Activated T-cell treated with anti-CD3 and anti-CD28 coated beads for 24 hours (primary cell): ENCODE measurements at regions not wholly inside any gene's neighbourhood (a gene's known extent, or its start where the extent isn't known, plus 50 kb on each side); places are given as distances from the start of the nearest gene placed in this dataset.

Experiments used
- DNase-seq: peaks from one replicate; pipeline ENCODE4 v3.0.0-alpha.2; 2020; ENCODE audit warnings: low read depth

- DNase-seq: no peak
These were observed 113.9 kb downstream of the THNSL2 start for GRCh38 chr2:88283886-88284592.

DNA sequence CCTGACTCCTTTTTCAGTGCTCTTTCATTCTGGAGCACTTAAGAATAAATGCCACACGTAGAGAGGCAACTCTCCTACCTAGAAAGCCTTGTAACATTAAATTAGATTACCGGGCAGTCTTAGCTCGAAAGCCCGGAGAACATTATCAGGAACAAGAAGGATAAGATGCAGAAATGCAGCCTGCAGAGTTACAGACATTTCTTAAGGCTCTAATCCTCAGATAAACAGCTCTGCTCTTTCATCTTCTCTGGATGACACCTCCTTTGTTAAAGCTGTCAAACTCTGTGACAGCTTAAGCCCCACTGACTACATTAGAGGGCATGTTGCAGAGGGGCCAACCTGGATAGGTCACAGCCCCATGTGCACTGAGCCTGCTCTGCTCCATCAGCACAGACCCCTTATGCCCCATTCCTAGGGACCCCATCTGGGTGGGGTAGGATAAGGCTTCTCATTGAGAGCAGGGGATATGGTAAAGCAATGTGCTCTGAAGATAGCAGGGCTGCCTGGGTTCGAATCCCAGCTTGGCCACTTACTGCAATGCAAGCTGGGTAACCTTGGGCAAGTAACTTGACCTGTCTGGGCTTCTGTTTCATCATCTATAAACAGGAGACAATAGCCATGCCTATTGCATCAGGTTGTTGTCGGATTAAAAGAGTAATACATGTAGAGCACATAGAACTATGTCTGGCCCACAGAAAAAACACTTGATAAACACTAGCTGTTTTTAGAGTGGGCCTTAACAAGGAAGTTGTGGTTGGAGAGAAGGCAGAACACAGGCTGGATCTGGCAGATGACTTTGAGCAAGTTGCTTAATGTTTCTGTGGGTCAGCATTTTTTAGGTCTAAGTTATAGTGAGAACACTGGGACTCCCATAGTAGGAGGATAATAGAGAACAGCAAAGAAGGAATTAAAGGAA, 111.4 kb downstream of the THNSL2 start:
- DNase-seq: no peak

- no peak for DNase-seq
These were observed 99.7 kb downstream of the THNSL2 start for GRCh38 chr2:88269836-88270235.

- no peak for DNase-seq
These were observed 95.5 kb downstream of the THNSL2 start for GRCh38 chr2:88265352-88266303.

- DNase-seq: no peak
These were observed 93.7 kb downstream of the THNSL2 start for GRCh38 chr2:88263861-88264260.

- no peak for DNase-seq
These were observed 91.6 kb downstream of the THNSL2 start for GRCh38 chr2:88261725-88262124.

DNA sequence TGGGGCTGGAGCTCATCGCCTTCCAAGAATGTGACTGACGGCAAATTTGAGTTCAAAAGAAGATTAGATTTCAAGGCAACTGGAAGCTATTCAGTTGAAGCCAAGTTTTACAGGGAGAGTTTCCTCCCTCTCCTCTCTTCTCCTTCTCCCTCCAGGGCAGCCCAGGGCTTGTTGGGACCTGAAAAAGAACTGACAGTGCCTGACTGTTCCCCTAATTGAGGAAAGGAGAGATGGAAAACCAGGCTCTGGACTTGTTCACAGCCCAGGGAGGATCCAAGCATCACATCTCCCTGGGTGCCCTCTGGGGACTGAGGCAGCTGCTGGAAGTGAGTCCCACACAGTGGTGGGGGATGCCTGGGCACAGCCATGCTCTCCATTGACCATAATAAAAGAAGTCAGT, 88.1 kb downstream of the THNSL2 start:
- no peak for DNase-seq

DNA sequence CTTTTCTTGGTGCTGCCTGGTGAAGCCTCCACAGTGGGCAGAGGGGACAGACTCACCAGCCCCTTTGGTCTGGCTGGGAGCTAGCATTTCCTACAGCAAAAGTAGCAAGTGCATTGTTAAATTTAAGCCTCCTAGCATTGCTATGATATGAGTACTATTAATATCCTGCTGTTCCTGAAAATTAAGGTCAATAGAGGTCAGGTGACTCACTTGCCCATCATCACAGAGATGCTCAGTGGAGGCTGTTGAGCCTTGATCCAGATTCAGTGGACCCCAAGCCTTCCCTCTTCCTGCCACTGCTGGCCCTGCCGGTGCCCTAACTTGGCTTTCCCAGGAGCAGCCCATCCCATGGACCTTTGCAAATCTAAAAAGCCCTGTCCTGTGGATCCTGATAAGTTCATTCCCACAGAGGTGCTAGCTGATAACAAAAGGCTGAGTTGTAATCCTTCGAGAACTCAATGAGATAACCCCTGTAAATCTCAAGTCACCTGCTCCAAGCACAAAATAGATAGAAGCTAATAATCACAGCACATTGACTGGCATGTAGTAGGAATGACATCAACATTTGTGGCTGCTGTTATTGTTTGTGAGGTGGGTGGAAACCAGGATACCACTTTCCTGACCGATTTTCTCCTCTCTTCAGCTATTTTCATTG, 84.4 kb downstream of the THNSL2 start:
- no peak for DNase-seq

DNA sequence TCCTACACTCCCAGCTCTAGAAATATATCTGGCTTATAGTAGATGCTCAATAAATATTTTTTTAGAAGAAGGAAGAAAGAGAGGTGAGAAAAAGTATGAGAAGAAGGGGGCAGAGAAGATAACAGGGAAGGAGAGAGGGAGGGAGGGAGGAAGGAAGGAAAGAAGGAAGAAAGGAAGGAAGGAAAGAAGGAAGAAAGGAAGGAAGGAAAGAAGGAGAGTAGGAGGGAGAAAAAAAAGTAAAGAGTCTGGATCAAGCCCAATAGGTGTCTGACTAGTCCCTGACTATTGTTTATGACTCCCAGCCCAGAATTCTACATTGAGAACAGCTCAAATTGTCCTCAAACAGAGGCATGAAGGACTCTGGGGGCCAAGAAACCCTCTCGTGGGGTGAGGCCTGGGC, 83.9 kb downstream of the THNSL2 start:
- DNase-seq: no peak

GRCh38 chr2:88253375-88253774, 83.2 kb downstream of the THNSL2 start:
- DNase-seq: no peak

GRCh38 chr2:88252646-88253045, 82.5 kb downstream of the THNSL2 start:
- DNase-seq: no peak

DNA sequence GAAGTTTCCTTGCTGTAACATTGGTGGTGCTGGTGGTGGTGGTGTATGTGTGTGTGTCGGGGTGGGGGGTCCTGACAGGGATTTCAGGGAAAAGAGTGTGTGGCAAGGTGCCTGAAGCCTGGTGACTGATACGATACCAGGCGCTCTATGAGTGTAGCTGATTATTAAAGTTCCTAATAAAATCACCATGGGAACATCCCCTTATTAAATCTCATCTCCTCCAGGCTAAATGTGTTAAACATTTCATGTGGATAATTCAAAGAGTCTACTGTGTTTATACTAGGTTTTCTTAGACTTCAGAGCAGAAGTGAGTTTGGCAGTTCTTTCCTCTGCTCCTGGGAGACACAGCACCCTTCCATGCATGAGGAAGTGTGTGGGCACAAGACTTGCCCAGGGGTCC, 82.0 kb downstream of the THNSL2 start:
- no peak for DNase-seq

DNA sequence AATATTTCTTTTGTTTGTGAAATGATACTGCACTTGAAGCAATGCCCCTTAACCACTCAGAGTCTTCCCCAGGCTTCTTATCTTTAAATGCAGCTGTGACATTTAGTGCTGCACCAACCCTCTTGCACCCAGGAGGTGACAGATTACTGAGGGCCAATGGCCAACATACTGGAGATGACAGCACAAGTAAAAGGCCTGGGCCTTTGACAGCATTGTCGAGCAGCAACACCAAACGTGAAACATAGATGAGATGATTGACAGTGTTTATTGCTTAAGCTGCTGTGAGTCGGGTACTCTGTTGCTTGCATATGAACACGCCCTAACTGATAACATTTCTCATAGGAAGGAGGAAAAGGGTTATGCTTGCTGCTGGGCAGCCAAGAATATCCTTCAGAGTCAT, 80.3 kb downstream of the THNSL2 start:
- DNase-seq: no peak

- DNase-seq: no peak
These were observed 78.2 kb downstream of the THNSL2 start for GRCh38 chr2:88248280-88248828.

GRCh38 chr2:88247531-88247930, 77.4 kb downstream of the THNSL2 start:
- no peak for DNase-seq

GRCh38 chr2:88245109-88245508, 75.0 kb downstream of the THNSL2 start:
- no peak for DNase-seq

- DNase-seq: no peak
These were observed 69.6 kb downstream of the THNSL2 start for GRCh38 chr2:88239781-88240180.

GRCh38 chr2:88236666-88237065, 66.5 kb downstream of the THNSL2 start:
- no peak for DNase-seq
